ENCODE measurements at regions not wholly inside any gene's neighbourhood (a gene's known extent, or its start where the extent isn't known, plus 50 kb on each side); places are given as distances from the start of the nearest gene placed in this dataset.

DNA sequence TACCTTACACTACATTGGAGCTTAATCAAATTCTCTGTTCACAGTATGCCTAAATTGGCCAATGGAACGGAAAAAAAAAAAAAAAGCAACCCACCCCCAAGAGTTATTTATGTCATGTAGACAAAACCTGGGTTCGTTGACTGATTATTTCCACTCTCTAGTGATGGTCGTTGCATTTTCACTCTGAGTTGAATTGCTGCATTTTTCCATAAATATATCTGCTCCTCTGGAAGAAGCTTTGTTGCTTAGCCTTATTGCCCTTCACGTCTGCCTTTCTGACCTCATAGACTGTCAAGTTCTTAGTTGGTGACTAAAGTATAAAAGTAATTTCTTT lies 90.2 kb upstream of the RUNX1 start:
- Histone ChIP-seq H3K9ac (ENCODE audit: low read length) (no peak overlapping the region), H3K27me3 (replicated peaks; ENCODE audit: insufficient read depth, low read length) (no peaks in the 10 kb centered on the region), H3F3A (ENCODE audit: insufficient read depth, low read length) (no peaks in the 10 kb centered on the region), H3K36me3 (replicated peaks; ENCODE audit: insufficient read depth, low read length) (no peaks in the 10 kb centered on the region), H4K20me1 (ENCODE audit: insufficient read depth, low read length) (no peaks in the 10 kb centered on the region), H3K4me2 (ENCODE audit: low read depth, low read length) (no peak overlapping the region), H3K9me3 (replicated peaks; ENCODE audit: insufficient read depth, low read length) (no peaks in the 10 kb centered on the region), H3K4me1 (ENCODE audit: low read length) (no peaks in the 10 kb centered on the region), H3K4me3 (ENCODE audit: low read length) (no peak overlapping the region), H3K79me2 (ENCODE audit: low read length) (no peaks in the 10 kb centered on the region), H2AFZ (ENCODE audit: low read length) (no peak overlapping the region), H3K9me2 (replicated peaks; ENCODE audit: insufficient read depth, low read length) (no peaks in the 10 kb centered on the region), H3K27ac (ENCODE audit: low read length) (no peak overlapping the region)
- TF ChIP-seq EZH2 (optimal IDR thresholded peaks at IDR 0.05; ENCODE audit: low read depth, low read length) (no peak), EZH2phosphoT487 (IDR thresholded peaks at IDR 0.05; ENCODE audit: low read length) (no peak)
- TF ChIP-seq, protein P1, sequence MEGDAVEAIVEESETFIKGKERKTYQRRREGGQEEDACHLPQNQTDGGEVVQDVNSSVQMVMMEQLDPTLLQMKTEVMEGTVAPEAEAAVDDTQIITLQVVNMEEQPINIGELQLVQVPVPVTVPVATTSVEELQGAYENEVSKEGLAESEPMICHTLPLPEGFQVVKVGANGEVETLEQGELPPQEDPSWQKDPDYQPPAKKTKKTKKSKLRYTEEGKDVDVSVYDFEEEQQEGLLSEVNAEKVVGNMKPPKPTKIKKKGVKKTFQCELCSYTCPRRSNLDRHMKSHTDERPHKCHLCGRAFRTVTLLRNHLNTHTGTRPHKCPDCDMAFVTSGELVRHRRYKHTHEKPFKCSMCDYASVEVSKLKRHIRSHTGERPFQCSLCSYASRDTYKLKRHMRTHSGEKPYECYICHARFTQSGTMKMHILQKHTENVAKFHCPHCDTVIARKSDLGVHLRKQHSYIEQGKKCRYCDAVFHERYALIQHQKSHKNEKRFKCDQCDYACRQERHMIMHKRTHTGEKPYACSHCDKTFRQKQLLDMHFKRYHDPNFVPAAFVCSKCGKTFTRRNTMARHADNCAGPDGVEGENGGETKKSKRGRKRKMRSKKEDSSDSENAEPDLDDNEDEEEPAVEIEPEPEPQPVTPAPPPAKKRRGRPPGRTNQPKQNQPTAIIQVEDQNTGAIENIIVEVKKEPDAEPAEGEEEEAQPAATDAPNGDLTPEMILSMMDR (IDR thresholded peaks at IDR 0.05; ENCODE audit: low read length) = no peak
- no peak for DNase-seq

DNA sequence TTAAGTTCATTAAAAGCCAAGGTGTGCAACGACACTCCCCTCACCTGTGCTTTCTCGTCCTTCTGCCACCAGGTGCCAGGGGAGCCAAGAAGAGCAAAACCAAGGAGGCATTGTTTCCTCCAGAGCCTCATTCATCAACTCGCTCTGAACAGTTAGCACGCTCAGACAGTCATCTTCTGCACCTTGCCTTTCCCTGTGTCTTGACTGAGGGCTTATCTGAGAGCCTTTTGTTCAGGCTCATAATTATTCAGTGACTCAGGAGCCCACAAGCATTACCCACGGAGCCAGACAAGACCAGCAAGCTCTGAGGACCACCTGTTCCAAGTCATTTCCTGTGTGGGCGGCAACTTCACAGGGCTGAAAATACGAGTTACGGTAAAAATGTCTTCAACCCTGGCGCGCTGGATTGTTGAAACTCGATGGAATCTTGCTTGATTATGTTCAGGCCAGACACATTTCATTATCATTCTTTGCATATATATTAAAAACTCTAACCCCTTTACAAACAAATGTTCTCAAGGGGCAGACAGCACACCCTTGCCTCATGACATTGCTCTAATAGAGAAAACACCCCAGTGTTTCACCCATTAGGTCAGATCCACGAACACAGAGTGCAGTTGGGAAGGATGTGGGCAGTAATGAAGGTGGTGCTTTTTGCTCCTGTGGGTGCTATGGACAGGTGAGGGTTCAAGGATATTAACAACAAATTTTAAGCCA lies 89.7 kb upstream of the RUNX1 start:
- Histone ChIP-seq H3K4me1 (ENCODE audit: low read length) (no peaks in the 10 kb centered on the region), H3K4me2 (ENCODE audit: low read depth, low read length) (no peak overlapping the region), H4K20me1 (ENCODE audit: insufficient read depth, low read length) (no peaks in the 10 kb centered on the region), H3K79me2 (ENCODE audit: low read length) (no peaks in the 10 kb centered on the region), H3K36me3 (replicated peaks; ENCODE audit: insufficient read depth, low read length) (no peaks in the 10 kb centered on the region), H3K9me3 (replicated peaks; ENCODE audit: insufficient read depth, low read length) (no peaks in the 10 kb centered on the region), H3K9ac (ENCODE audit: low read length) (no peak overlapping the region), H3K9me2 (replicated peaks; ENCODE audit: insufficient read depth, low read length) (no peaks in the 10 kb centered on the region), H3K4me3 (ENCODE audit: low read length) (no peak overlapping the region), H3K27me3 (replicated peaks; ENCODE audit: insufficient read depth, low read length) (no peaks in the 10 kb centered on the region), H3F3A (ENCODE audit: insufficient read depth, low read length) (no peaks in the 10 kb centered on the region), H2AFZ (ENCODE audit: low read length) (no peak overlapping the region), H3K27ac (ENCODE audit: low read length) (no peak overlapping the region)
- TF ChIP-seq EZH2 (optimal IDR thresholded peaks at IDR 0.05; ENCODE audit: low read depth, low read length) = no peak
- TF ChIP-seq, protein P1 (IDR thresholded peaks at IDR 0.05; ENCODE audit: low read length) = no peak
- no peak for TF ChIP-seq EZH2phosphoT487 (IDR thresholded peaks at IDR 0.05; ENCODE audit: low read length)
- no peak for DNase-seq

DNA sequence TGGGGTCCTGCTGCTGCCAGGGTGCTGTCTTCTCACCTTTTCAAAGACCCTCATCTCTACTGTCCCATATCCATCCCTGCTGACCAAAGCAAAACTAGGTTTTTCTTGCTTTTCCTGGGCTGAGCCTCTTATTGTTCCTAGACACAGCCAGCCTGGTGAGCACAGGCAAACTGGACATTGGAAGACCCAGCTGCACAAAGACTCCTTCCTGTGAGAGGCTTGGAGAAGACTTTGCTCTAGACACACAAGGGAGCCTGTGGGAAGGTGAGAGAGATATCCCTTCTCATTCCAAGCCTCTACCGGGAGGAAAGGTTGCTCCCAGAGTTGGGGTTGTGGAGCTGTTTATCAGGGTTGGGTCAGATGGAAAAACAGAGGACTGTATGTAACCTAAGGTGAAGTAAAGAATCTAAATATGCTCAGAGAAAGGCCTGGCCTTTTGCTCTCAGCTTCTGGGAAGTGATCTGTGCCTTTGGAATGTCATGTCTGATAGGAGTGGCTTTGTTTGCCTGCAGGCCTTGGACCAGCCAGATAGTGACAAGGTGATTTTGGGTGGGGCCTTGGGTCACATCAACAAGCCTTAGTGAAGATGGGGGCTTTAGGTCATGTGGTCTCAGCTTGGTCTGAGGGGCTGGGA lies 87.6 kb upstream of the RUNX1 start:
- no peaks in the 10 kb centered on the region for H3K4me1 ChIP-seq (ENCODE audit: low read length)
- no peaks in the 10 kb centered on the region for H3F3A ChIP-seq (ENCODE audit: insufficient read depth, low read length)
- no peak for DNase-seq
- no peak overlapping the region for H3K4me3 ChIP-seq (ENCODE audit: low read length)
- H4K20me1 ChIP-seq (ENCODE audit: insufficient read depth, low read length) = no peaks in the 10 kb centered on the region
- H3K9me3 ChIP-seq (replicated peaks; ENCODE audit: insufficient read depth, low read length) = no peaks in the 10 kb centered on the region
- H3K9me2 ChIP-seq (replicated peaks; ENCODE audit: insufficient read depth, low read length) = no peaks in the 10 kb centered on the region
- H3K27ac ChIP-seq (ENCODE audit: low read length) = no peak overlapping the region
- no peaks in the 10 kb centered on the region for H3K36me3 ChIP-seq (replicated peaks; ENCODE audit: insufficient read depth, low read length)
- H3K27me3 ChIP-seq (replicated peaks; ENCODE audit: insufficient read depth, low read length) = no peaks in the 10 kb centered on the region
- no peaks in the 10 kb centered on the region for H3K79me2 ChIP-seq (ENCODE audit: low read length)
- TF ChIP-seq EZH2 (optimal IDR thresholded peaks at IDR 0.05; ENCODE audit: low read depth, low read length) = no peak
- TF ChIP-seq, protein P1 (IDR thresholded peaks at IDR 0.05; ENCODE audit: low read length) = no peak
- no peak for TF ChIP-seq EZH2phosphoT487 (IDR thresholded peaks at IDR 0.05; ENCODE audit: low read length)
- H3K9ac ChIP-seq (ENCODE audit: low read length) = no peak overlapping the region
- no peak overlapping the region for H2AFZ ChIP-seq (ENCODE audit: low read length)
- H3K4me2 ChIP-seq (ENCODE audit: low read depth, low read length) = no peak overlapping the region
